Activated CD8-positive, alpha-beta T cell treated with anti-CD3 and anti-CD28 coated beads for 36 hours (primary cell): ENCODE measurements at regions not wholly inside any gene's neighbourhood (a gene's known extent, or its start where the extent isn't known, plus 50 kb on each side); places are given as distances from the start of the nearest gene placed in this dataset.

Source experiments
- ATAC-seq: fragments of 200-7000 bp; cut with Tn5 transposase; one replicate; pipeline ENCODE4 v1.10.0; 2021; ENCODE audit warnings: mild to moderate bottlenecking, moderate library complexity
- CTCF ChIA-PET: fragments of 350-600 bp; sonication (Branson Sonifier 250); formaldehyde crosslinking; loops from one replicate; lab custom pipeline; 2021; ENCODE audit warnings: antibody characterized with exemption; lab: Charles Lee
- POLR2A ChIA-PET: fragments of 350-600 bp; sonication (Branson Sonifier 250); formaldehyde crosslinking; loops from one replicate; lab custom pipeline; 2021; ENCODE audit warnings: antibody characterized with exemption; lab: Charles Lee
- DNase-seq: peaks from one replicate; pipeline ENCODE4 v3.0.0-alpha.2; 2020
- H3K27ac Mint-ChIP-seq: one replicate; pipeline ENCODE4 v1.8.0; 2021; ENCODE audit warnings: mild to moderate bottlenecking, mixed read lengths
- H3K27me3 Mint-ChIP-seq: one replicate; pipeline ENCODE4 v1.8.0; 2021; ENCODE audit warnings: mixed read lengths
- H3K36me3 Mint-ChIP-seq: one replicate; pipeline ENCODE4 v1.8.0; 2021; ENCODE audit warnings: low read depth, mixed read lengths
- H3K4me1 Mint-ChIP-seq: one replicate; pipeline ENCODE4 v1.8.0; 2021; ENCODE audit warnings: low read depth, mixed read lengths
- H3K4me3 Mint-ChIP-seq: one replicate; pipeline ENCODE4 v1.8.0; 2021; ENCODE audit warnings: mild to moderate bottlenecking, moderate library complexity, mixed read lengths
- H3K9me3 Mint-ChIP-seq: one replicate; pipeline ENCODE4 v1.8.0; 2021; ENCODE audit warnings: mixed read lengths
- CTCF ChIP-seq: fragments of 200-600 bp; IDR thresholded peaks from one replicate; pipeline ENCODE4 v1.8.0; 2022; ENCODE audit warnings: antibody characterized with exemption, mild to moderate bottlenecking
- intact Hi-C: fragments of 100-400 bp; cut with micrococcal nuclease; formaldehyde crosslinking; loops from one replicate; pipeline ENCODE4 v1.10.0; 2022

- ChIA-PET CTCF (no interaction called here), POLR2A (interaction anchor here (1.1 kb wide), 1 partner anchor 13 kb away, joined by 3 read pairs; no protein-coding TSS in a partner anchor)
- Mint-ChIP-seq H3K36me3 (no peaks in the 10 kb centered on the region), H3K27me3 (no peaks in the 10 kb centered on the region), H3K4me1 (no peaks in the 10 kb centered on the region), H3K4me3 (no peak overlapping the region), H3K9me3 (no peaks in the 10 kb centered on the region), H3K27ac (no peak overlapping the region)
- intact Hi-C loops = no loop called here
- ATAC-seq (no peak), DNase-seq (no peak)
- no peak for TF ChIP-seq CTCF
These were observed 118.8 kb upstream of the SMIM23 start for GRCh38 chr5:171666815-171667214.

- Mint-ChIP-seq H3K27me3 (no peaks in the 10 kb centered on the region), H3K9me3 (no peaks in the 10 kb centered on the region), H3K4me3 (no peak overlapping the region), H3K4me1 (no peaks in the 10 kb centered on the region), H3K27ac (no peak overlapping the region), H3K36me3 (no peaks in the 10 kb centered on the region)
- ChIA-PET POLR2A (interaction anchor here (1.1 kb wide), 1 partner anchor 13 kb away, joined by 3 read pairs; no protein-coding TSS in a partner anchor), CTCF (no interaction called here)
- no peak for TF ChIP-seq CTCF
- intact Hi-C loops = no loop called here
- ATAC-seq = no peak
- no peak for DNase-seq
These were observed 118.1 kb upstream of the SMIM23 start for GRCh38 chr5:171667341-171668096.

GRCh38 chr5:171668097-171668412 lies 117.6 kb upstream of the SMIM23 start:
- no peak for ATAC-seq
- DNase-seq = no peak
- Mint-ChIP-seq H3K9me3 (no peaks in the 10 kb centered on the region), H3K27me3 (no peaks in the 10 kb centered on the region), H3K27ac (no peak overlapping the region), H3K36me3 (no peaks in the 10 kb centered on the region), H3K4me3 (no peak overlapping the region), H3K4me1 (no peaks in the 10 kb centered on the region)
- POLR2A ChIA-PET = no interaction called here
- CTCF ChIA-PET = no interaction called here
- no peak for TF ChIP-seq CTCF
- intact Hi-C loops = no loop called here

- CTCF ChIA-PET = no interaction called here
- no peaks in the 10 kb centered on the region for H3K4me1 Mint-ChIP-seq
- H3K27ac Mint-ChIP-seq = no peak overlapping the region
- H3K9me3 Mint-ChIP-seq = peaks cover 6% of the 10 kb centered on the region
- no peaks in the 10 kb centered on the region for H3K36me3 Mint-ChIP-seq
- no peaks in the 10 kb centered on the region for H3K27me3 Mint-ChIP-seq
- TF ChIP-seq CTCF = no peak
- POLR2A ChIA-PET = no interaction called here
- ATAC-seq (no peak), DNase-seq (no peak)
- intact Hi-C loops = no loop called here
- no peak overlapping the region for H3K4me3 Mint-ChIP-seq
These were observed 116.0 kb upstream of the SMIM23 start for GRCh38 chr5:171669571-171669970.

GRCh38 chr5:171672556-171672955 lies 113.1 kb upstream of the SMIM23 start:
- Mint-ChIP-seq H3K4me1 (peaks cover 6% of the 10 kb centered on the region), H3K36me3 (no peaks in the 10 kb centered on the region), H3K27ac (no peak overlapping the region), H3K9me3 (peaks cover 6% of the 10 kb centered on the region), H3K4me3 (no peak overlapping the region), H3K27me3 (peaks cover 4% of the 10 kb centered on the region)
- TF ChIP-seq CTCF = no peak
- DNase-seq (no peak), ATAC-seq (no peak)
- CTCF ChIA-PET = no interaction called here
- POLR2A ChIA-PET = no interaction called here
- intact Hi-C loops = no loop called here
